Activated CD4-positive, alpha-beta T cell treated with anti-CD3 and anti-CD28 coated beads, Interleukin-2, amount 50 U/mL, for 16 hours (primary cell): ENCODE measurements at regions not wholly inside any gene's neighbourhood (a gene's known extent, or its start where the extent isn't known, plus 50 kb on each side); places are given as distances from the start of the nearest gene placed in this dataset.
"Not testable (repeated sequence)": the region's sequence is repeated elsewhere in the genome, so short reads cannot be mapped to it uniquely, and the experiment has no call there.

Source experiments
- DNase-seq: peaks from one replicate; pipeline ENCODE4 v3.0.0-alpha.2; 2020

DNA sequence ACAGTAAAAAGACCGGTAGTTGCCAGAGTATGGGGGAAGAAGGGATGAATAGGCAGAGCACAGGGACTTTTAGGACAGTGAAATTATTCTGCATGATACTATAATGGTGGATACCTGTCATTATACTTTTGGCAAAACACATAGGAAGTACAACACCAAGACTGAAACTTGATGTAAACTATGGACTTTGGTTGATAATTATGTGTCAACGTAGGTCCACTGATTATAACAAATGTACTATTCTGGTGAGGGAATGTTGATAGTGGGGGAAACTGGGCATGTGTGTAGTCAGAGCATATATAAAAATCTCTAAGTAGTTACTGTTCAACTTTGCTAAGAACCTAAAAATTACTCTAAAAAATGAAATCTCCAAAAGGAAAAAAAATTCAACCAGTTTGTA, 629.7 kb downstream of the CCDC85A start:
- DNase-seq = no peak

DNA sequence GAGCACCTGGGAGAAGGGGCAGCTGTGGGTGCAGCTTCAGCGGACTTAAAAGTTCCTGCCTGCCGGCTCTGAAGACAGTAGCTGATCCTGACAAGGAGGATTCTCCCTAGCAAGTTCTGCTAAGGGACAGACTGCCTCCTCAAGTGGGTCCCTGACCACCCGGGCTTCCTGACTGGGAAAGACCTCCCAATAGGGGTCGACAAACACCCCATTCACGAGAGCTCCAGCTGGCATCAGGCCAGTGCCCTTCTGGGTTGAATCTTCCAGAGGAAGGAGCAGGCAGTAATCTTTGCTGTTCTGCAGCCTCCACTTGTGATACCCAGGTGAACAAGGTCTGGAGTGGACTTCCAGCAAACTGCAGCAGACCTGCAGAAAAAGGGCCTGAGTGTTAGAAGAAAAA, 632.9 kb downstream of the CCDC85A start:
- DNase-seq = no peak

DNA sequence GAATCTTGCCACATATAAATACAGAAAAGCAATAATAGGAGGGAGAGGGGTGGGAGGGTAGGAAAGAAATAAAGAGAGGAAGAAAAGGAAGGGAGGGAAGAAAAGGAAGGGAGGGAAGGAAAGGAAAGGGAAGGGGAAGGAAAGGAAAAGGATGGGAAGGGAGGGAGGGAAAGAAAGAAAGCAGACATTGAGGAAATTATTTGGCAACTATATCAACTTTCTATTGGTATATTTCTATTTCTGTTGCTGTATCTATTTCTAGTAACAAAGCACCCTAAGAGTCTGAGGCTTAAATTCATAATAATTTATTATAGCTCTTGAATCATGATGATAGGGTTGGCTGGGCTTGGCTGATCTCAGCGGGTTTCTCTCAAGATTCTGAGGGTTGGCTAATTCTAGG, 648.0 kb downstream of the CCDC85A start:
- no peak for DNase-seq

DNA sequence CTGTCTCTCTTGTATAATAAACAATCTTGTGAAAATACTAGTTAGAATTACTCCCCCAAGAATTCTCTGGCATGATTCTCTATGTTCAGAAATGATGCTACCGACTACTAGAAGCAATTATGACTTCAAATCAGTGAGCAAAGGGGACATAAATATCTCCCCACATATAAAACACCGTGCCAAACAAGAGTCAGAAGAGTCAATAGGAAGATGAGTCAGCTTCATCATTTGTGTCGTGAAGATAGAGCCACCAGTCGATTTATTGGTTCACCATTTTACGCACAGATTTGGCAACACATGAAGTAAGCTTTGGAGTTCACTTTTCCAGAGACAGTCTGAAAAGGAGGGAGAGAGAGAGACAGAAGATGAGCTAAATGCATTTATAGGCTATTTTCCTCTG, 650.9 kb downstream of the CCDC85A start:
- no peak for DNase-seq

DNA sequence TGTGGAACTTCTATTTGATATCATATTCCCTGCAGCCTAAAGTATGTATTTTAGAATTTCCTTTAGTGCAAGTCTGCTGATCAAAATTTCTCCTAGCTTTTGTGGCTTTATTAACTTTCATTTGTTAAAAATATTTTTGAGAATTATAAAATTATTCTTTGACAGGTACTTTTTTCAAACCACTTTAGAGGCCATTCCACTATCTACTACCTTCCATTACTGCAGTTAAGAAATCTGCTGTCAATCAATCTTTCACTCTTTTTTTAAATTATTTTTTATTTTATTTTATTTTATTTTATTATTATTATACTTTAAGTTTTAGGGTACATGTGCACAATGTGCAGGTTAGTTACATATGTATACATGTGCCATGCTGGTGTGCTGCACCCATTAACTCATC, 656.2 kb downstream of the CCDC85A start:
- DNase-seq = not testable (repeated sequence)

DNA sequence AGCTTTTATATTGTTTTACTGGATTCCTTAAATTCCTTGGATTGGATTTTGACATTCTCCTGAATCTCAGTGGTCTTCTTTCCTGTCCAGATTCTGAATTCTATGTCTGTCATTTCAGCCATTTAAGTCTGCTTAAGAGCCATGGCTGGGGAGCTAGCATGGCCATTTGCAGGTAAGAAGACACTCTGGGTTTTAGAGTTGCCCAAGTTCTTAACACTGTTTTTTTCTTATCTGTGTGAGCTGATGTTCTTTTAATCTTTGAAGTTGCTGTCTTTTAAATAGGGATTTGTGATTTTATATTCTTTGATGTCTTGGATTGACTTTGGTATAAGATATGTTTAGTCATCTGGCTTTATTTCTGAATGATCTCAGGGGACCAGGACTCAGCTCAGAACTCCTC, 677.2 kb downstream of the CCDC85A start:
- no peak for DNase-seq

DNA sequence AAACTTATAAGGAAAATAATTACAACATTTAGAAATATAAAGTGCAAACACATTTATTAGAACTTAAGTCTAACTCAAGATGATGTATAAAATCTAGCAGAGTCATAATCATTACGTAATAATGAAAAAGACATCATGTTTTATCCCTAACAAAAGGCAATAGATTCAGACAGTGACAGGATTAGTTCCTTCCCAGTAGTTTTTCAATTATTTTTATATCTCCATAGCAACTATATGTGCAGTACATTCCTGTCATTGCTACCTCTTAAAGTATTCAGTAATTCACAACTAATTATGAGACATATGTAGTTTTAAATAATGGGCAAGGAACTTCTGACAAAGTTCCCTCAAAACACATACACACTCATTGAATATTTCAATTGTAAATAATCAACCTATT, 687.9 kb downstream of the CCDC85A start:
- no peak for DNase-seq

DNA sequence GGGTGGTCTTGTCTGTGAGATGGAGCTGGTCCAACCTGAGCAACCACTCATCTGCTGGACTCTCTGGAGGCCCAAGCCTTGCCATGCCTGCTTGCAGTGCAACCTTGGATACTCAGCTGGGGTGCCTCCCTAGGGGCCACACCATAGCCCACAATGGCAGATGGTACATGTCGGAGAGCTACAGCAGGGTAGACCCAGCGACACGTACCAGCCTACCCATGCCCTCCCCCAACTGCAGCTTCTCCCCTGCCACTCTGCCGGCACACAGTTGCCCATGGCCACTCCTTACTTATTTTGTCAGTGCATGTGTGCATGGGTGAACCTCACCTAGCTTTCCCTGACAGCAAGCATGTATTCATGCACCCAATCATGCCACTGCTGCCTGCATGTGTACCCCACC, 690.9 kb downstream of the CCDC85A start:
- no peak for DNase-seq

DNA sequence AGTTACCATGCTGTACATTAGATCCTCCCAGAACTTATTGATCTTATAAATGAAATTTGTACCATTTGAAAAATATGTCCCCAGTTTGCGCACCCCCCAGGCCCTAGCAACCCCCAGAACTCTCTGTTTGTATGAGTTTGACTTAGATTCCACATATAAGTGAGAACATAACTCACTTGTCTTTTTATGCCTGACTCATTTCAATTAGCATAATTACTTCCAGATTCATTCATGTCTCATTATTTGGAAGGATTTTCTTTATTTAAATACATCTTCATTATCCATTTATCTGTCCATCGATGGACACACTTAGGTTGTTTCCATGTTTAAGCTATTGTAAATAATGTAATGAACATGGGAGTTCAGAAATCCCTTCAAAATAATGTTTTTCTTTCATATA, 705.9 kb downstream of the CCDC85A start:
- DNase-seq = no peak

DNA sequence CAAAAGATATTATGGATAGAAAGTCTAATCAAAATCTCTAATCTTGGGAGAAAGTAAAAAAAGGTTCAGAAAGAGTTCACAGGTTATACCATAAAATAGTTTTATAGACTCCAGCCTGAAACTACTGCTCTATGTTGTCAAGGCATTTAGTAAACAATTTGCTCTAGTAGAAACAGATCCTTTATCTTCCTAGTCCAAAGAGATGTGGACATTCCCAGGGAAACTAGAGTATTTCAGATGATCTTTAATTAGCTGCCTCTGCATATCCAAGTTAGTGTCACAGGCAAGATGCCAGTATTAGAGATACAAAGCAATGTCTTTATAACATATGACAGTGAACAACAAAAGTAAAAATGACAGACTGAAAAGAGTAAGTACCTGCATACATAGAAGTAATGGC, 708.6 kb downstream of the CCDC85A start:
- DNase-seq = no peak

DNA sequence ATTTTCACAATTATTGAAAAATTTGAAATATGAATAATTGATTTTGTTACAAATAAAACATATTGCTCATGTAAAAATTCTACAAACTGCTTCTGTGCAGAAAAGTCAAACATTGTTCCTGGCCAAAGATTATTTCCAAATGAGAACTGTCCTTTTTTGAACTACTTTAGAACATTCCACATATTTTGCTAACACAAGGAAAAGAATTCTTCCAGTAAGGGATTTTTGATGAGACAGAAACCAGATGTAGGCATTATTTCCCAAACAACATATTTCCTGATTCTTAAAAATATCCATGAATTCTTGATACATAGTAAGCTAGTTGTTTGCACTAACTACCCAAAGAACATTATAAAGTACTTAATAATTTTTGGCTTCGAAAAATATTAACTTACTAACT, 715.2 kb downstream of the CCDC85A start:
- no peak for DNase-seq

DNA sequence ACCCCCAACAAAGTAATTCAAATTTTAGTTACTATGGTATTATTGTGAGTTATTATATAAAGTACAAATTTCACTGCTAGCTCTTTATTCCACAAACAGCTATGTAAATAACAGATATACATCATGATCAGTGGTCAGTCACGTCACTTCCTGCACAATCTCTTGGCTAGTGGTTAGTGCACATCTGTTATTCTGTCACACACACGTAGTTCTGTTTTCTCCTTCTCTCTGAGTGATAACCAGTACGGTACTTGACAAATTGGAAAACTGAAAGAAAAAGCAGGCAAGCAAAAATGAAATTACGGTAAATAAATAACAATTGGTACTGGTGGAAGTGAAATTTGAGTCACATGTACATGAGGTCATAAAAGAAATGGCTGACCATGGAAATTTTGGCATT, 728.7 kb downstream of the CCDC85A start:
- no peak for DNase-seq

DNA sequence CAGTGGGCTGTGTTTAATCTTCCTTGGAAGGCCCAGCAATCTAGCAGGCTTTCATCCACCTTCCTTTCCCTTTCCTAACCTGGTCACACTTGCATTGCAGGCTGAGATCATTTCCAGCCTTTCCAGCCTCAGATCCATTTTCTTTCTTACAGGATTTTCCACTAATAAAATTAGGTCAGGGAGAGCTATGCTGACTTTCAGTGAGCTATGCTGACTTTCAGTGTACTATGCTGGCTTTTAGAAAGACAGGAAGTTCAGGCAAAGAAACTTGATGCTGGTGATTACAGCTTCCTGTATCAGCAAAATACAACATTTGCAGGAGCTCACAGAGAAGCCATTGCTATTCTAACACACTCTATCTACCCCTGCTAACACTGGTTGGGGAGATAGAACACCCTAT, 735.0 kb downstream of the CCDC85A start:
- no peak for DNase-seq

DNA sequence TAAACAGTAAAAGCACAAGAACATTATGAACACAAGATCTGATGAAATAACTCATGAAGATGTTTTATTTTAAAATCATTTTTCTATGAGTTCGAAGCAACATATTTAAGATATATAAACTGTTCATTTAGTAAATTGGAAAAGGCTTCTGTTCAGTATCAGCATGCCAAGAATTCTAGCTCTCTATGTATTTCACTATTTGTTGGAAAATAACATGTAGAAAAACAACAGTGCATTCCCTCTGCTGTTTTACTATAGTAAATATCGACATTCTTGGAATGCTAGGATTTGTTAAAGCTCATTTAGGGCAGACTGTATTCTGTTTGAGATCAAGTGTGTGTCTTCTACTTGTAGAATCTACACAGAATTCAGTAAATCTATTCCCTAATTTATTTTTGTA, 750.2 kb downstream of the CCDC85A start:
- no peak for DNase-seq

DNA sequence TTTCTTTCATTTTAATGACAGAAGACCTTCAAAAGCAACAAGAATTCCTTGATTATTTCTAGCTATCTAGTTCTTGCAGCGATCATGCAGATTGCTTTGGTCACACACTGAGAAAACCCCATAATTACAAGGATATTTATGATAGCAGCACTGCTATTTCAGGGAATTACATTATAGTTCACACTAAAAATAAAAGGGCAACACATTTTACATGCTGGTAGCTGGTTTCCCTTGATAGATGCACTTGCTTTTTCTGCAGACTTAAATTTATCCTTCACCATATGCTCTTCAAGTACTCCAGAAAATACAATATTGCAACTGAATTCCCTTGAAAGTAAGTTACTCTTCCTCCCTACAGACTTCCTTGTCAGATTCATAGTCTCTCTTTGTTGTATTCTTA, 751.1 kb downstream of the CCDC85A start:
- DNase-seq = no peak

DNA sequence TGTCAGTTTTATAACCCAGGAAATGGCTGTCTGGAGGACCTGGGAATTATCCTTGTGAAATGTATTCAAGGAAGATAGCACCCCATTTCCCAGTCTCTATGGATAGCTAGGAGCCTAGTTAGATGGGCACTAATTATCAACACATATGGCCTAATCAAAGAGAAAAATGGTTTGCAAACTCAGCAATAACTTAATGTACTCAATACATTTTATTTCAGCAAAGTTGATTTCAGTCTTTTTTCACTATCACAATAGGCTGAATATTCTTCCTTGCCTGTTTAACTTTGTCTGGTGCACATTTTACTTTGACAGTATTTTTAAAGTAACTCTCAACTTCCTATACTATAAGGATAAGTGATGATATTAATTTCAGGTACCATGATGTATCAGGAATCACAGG, 756.3 kb downstream of the CCDC85A start:
- no peak for DNase-seq

DNA sequence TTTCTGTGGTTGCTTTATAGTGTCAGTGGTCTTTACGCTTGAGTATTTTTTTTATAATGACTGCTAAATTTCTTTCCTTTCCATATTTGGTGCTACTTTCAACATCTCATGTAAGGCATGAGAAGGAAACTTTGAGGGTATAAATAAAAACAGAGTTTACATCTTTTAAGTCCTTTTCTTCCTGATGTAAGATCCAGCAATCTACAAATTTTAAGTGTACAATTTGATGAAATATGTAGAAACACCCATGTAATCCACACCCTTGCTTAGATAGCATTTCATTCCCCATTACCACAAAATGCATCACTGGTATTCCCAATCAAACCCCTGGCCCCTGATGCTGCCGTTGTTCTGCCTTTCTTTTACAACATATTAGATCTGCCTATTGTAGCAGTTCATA, 769.1 kb downstream of the CCDC85A start:
- DNase-seq = no peak

DNA sequence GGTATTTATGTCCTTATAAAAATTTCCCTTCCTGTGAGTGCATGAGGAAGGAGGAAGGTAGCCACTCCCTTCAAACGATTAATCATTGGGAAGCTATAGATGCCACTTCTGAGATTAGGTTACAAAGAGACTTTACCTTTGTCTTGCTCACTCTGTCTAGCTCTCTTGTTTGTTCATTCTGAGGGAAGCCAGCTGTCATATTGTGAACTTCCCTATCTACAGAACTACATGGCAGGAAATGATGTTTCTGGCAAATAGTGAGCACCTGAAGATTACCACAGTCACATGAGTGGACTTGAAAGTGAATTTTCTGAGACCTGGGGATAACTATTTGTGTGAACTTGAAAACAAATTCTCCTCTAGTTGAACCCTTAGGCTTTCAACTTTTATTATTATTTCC, 776.8 kb downstream of the CCDC85A start:
- no peak for DNase-seq

DNA sequence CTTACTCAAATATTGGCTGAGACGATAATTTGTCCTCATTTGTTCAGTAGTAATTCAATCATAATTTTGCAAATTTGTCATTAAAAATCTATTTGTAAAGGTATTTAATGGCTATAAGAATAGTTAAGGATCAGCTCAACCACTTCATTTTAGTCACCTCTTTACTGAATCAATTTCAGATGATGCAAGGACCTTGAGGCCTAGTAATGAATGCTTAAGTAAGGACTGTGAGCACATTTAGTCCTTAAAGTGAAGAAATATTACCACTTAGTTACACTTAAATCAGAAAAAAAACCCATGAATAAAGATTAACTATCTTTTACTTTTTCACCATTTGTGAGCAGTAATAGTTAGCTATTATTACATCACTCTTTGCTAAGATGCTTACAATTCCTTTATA, 778.9 kb downstream of the CCDC85A start:
- no peak for DNase-seq

DNA sequence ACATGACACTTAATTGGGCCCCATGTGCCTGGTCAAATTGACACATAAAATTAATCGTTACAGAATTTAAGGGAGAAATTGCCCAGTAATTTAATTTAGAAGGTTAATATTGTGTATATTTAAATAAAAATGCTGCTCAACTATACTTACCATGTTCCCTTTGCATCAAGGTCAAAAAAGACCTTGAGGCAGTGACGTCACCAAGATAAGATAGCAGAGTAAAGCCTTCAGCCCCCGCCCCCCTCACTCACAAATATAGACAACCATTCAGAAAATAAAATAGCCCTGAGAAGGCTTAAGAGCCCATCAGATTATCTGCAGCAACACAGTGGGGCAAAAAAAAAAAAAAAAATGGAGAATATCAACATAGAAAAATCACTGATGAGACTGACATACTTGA, 785.7 kb downstream of the CCDC85A start:
- DNase-seq = no peak

DNA sequence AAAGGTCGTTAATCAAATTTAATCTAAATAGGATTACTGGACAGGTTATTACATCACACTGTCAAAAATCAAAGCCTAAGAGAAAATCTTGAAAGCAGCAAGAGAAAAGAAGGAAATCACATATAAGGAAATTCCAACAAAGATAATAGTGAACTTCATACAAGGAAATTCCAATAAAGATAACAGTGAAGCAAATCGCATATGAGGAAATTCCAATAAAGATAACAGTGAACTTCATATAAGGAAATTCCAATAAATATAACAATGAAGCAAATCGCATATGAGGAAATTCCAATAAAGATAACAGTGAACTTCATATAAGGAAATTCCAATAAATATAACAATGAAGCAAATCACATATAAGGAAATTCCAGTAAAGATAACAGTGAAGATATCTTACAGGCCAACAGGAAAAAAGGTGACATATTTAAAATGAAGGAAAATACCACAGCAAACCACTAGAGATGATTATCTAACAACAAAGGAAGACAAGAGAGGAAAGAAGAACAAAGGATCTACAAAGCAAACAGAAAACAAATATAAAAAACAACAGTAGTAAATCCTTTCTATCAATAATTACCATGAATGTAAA, 787.7 kb downstream of the CCDC85A start:
- DNase-seq = no peak

DNA sequence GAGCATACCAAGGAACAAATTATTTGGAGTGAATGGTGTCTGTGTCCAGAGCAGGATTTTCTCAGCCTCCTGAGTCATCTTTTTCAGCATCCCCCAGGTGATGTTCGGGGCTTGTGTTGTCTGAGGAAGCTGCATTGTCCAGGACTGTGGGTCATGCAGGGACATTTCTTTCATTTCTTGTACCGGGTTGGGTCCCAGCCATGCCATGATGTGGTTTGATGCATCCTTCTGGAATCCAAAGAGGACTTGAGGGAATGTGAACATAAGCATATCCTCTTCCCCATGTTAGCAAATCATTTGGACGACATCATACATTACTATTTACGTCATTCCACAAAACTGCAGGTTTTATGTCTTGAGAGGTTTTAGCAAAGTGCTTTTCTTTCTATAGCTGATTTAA, 797.8 kb downstream of the CCDC85A start:
- no peak for DNase-seq

DNA sequence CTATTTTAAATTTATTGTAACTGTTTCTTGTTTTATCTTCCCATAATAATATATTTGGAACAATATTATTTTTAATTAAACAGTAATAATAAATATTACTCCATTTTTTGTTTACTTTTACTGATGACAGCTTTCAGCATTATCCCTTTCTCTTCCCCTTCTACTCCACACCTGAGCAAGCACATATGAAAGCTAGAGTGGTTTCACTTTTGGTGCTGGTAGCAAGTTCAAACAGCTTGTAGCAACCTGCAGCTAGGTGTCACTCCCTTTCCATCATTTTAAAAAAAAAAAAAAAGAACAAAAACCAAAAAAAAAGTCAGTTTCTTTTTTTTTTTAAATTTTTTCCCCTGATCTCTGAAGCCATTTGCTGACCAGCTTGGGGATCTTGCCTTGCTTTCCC, 801.8 kb downstream of the CCDC85A start:
- no peak for DNase-seq

DNA sequence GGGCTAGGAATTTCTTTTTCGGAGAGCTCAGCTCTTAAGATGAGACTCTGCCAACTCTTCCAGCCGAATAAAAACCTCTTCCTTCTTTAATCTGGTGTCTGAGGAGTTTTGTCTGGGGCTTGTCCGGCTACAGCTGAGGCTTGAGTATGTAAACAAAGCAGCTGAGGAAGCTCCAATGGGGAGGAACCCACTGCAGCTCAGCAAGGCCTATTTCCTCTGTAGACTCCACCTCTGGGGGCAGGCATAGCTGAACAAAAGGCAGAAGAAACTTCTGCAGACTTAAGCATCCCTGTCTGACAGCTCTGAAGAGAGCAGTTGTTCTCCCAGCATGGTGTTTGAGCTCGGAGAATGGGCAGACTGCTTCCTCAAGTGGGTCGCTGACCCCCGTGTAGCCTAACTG, 838.7 kb downstream of the CCDC85A start:
- no peak for DNase-seq

DNA sequence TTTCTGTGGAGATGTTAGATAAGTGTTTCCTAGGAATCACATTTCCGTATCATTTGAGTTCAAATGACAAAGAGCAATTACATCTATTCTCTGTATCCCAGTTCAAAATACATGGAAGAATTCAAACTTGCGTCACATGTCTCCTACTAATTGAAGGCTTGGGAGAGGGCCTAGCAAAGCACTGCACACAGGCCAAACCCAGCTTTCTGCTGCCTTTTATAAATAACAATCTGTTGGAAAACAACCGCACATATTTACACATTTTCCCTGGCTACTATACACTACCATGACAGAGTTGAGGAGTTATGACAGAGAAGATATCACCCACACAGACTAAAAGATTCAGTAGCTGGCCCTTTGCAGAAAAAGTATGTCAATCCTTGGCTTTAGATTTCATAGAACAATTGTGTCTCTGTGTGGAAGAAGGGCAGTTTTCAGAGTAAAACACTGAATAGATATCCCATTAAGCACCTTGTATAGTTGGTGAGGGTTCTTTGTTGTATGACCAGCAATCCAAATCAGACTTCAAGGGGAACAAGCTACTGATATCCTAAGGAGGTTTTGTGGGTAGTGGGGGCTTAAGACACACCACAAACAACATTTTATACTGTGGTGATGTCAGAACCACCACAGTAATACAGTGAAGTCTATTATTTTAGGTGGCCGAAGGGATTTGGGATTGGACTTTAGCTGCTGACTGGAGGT, 861.3 kb downstream of the CCDC85A start:
- no peak for DNase-seq
